HFFc6 (cell line): ENCODE measurements at regions not wholly inside any gene's neighbourhood (a gene's known extent, or its start where the extent isn't known, plus 50 kb on each side); places are given as distances from the start of the nearest gene placed in this dataset.

ENCODE experiments used
- DNase-seq: peaks from one replicate; pipeline ENCODE4 v3.0.0-alpha.2; 2018
- H3K27ac Mint-ChIP-seq: 2 replicates; pipeline ENCODE4 v1.8.0; 2020; ENCODE audit warnings: mild to moderate bottlenecking, mixed read lengths
- H3K27me3 Mint-ChIP-seq: 2 replicates; pipeline ENCODE4 v1.8.0; 2021; ENCODE audit warnings: mild to moderate bottlenecking, moderate library complexity, mixed read lengths; ENCODE audit not compliant: insufficient read depth
- H3K36me3 Mint-ChIP-seq: 2 replicates; pipeline ENCODE4 v1.8.0; 2021; ENCODE audit warnings: low read depth, mixed read lengths
- H3K4me1 Mint-ChIP-seq: 2 replicates; pipeline ENCODE4 v1.8.0; 2020; ENCODE audit warnings: low read depth, mixed read lengths
- H3K4me3 Mint-ChIP-seq: 2 replicates; pipeline ENCODE4 v1.8.0; 2020; ENCODE audit warnings: mild to moderate bottlenecking, moderate library complexity, mixed read lengths
- H3K9me3 Mint-ChIP-seq: 2 replicates; pipeline ENCODE4 v1.8.0; 2020; ENCODE audit warnings: mild to moderate bottlenecking, mixed read lengths
- CTCF ChIP-seq: fragments of 200-600 bp; sonication (generic); IDR thresholded peaks from 2 replicates; pipeline ENCODE4 v1.5.0; 2021; ENCODE audit warnings: antibody characterized with exemption, mild to moderate bottlenecking

- Mint-ChIP-seq H3K4me3 (no peak overlapping the region), H3K27me3 (no peaks in the 10 kb centered on the region), H3K4me1 (no peaks in the 10 kb centered on the region), H3K27ac (no peak overlapping the region), H3K36me3 (peaks cover 4% of the 10 kb centered on the region), H3K9me3 (no peaks in the 10 kb centered on the region)
- no peak for DNase-seq
- no peak for TF ChIP-seq CTCF
These were observed 79.6 kb downstream of the ANXA2R start for GRCh38 chr5:42960506-42960905.

GRCh38 chr5:42956551-42956950, 83.6 kb downstream of the ANXA2R start:
- no peaks in the 10 kb centered on the region for H3K4me1 Mint-ChIP-seq
- no peak for DNase-seq
- H3K4me3 Mint-ChIP-seq, result no peak overlapping the region
- no peak for TF ChIP-seq CTCF
- H3K36me3 Mint-ChIP-seq, result peaks cover 33% of the 10 kb centered on the region
- peaks cover 38% of the 10 kb centered on the region for H3K9me3 Mint-ChIP-seq
- H3K27ac Mint-ChIP-seq, result no peak overlapping the region
- H3K27me3 Mint-ChIP-seq, result peaks cover 2% of the 10 kb centered on the region; the same call in 1 of the 2 replicates

- H3K9me3 Mint-ChIP-seq, result peaks cover 49% of the 10 kb centered on the region
- no peak overlapping the region for H3K27ac Mint-ChIP-seq
- no peak for DNase-seq
- peaks cover 38% of the 10 kb centered on the region for H3K36me3 Mint-ChIP-seq
- H3K27me3 Mint-ChIP-seq, result peaks cover 2% of the 10 kb centered on the region; the same call in 1 of the 2 replicates
- no peak for TF ChIP-seq CTCF
- H3K4me1 Mint-ChIP-seq, result peaks cover 23% of the 10 kb centered on the region
- H3K4me3 Mint-ChIP-seq, result no peak overlapping the region
These were observed 87.1 kb downstream of the ANXA2R start for GRCh38 chr5:42953041-42953440.

- H3K27ac Mint-ChIP-seq, result peak overlapping the region; percentile 29; the same call in 1 of the 2 replicates
- H3K9me3 Mint-ChIP-seq, result peaks cover 49% of the 10 kb centered on the region
- TF ChIP-seq CTCF, result no peak
- peaks cover 38% of the 10 kb centered on the region for H3K36me3 Mint-ChIP-seq
- peak overlapping the region; percentile 42; the same call in 1 of the 2 replicates for H3K4me3 Mint-ChIP-seq
- peaks cover 27% of the 10 kb centered on the region for H3K4me1 Mint-ChIP-seq
- H3K27me3 Mint-ChIP-seq, result peaks cover 2% of the 10 kb centered on the region; the same call in 1 of the 2 replicates
- no peak for DNase-seq
These were observed 87.5 kb downstream of the ANXA2R start for GRCh38 chr5:42952578-42952974.

GRCh38 chr5:42951293-42951840, 88.8 kb downstream of the ANXA2R start:
- peaks cover 49% of the 10 kb centered on the region for H3K9me3 Mint-ChIP-seq
- H3K4me3 Mint-ChIP-seq, result peak overlapping the region; percentile 75
- peak overlapping the region; percentile 96 for H3K27ac Mint-ChIP-seq
- no peak for DNase-seq
- H3K36me3 Mint-ChIP-seq, result peaks cover 34% of the 10 kb centered on the region
- peaks cover 2% of the 10 kb centered on the region; the same call in 1 of the 2 replicates for H3K27me3 Mint-ChIP-seq
- TF ChIP-seq CTCF, result no peak
- peaks cover 28% of the 10 kb centered on the region for H3K4me1 Mint-ChIP-seq
